Stimulated activated CD4-positive, alpha-beta T cell treated with anti-CD3 and anti-CD28 coated beads, Interleukin-12 subunit alpha, Interleukin-12 subunit beta, amount 100 ng/mL, for 24 hours (primary cell): ENCODE measurements at regions not wholly inside any gene's neighbourhood (a gene's known extent, or its start where the extent isn't known, plus 50 kb on each side); places are given as distances from the start of the nearest gene placed in this dataset.

Experiments used
- DNase-seq, 2 experiments: peaks; one replicate each; pipeline ENCODE4 v3.0.0-alpha.2; 2020; ENCODE audit warnings: low read depth in 2 of 2

GRCh38 chr5:116853992-116854391 lies 279.4 kb upstream of the SEMA6A start:
- DNase-seq, result no peak

GRCh38 chr5:116848954-116849581 lies 274.4 kb upstream of the SEMA6A start:
- no peak for DNase-seq

- DNase-seq, result no peak
Observed at GRCh38 chr5:116847960-116848359, 273.3 kb upstream of the SEMA6A start.

GRCh38 chr5:116844015-116844414 lies 269.4 kb upstream of the SEMA6A start:
- no peak for DNase-seq

- no peak for DNase-seq
Observed at GRCh38 chr5:116842514-116842961, 267.9 kb upstream of the SEMA6A start.

- DNase-seq, result no peak
Observed at GRCh38 chr5:116841734-116842133, 267.1 kb upstream of the SEMA6A start.

GRCh38 chr5:116838011-116838536 lies 263.5 kb upstream of the SEMA6A start:
- no peak for DNase-seq

GRCh38 chr5:116834796-116835515 lies 260.3 kb upstream of the SEMA6A start:
- DNase-seq, result no peak

GRCh38 chr5:116830079-116830478 lies 255.5 kb upstream of the SEMA6A start:
- DNase-seq, result no peak

GRCh38 chr5:116827078-116827477 lies 252.5 kb upstream of the SEMA6A start:
- no peak for DNase-seq

- DNase-seq, result no peak
Observed at GRCh38 chr5:116825486-116825885, 250.9 kb upstream of the SEMA6A start.

- DNase-seq, result no peak
Observed at GRCh38 chr5:116824751-116825438, 250.3 kb upstream of the SEMA6A start.

GRCh38 chr5:116814626-116815385 lies 240.2 kb upstream of the SEMA6A start:
- no peak for DNase-seq

- no peak for DNase-seq
Observed at GRCh38 chr5:116813906-116814305, 239.3 kb upstream of the SEMA6A start.

- DNase-seq, result no peak
Observed at GRCh38 chr5:116813356-116813755, 238.7 kb upstream of the SEMA6A start.

GRCh38 chr5:116810951-116811350 lies 236.3 kb upstream of the SEMA6A start:
- DNase-seq, result no peak

- no peak for DNase-seq
Observed at GRCh38 chr5:116806836-116807235, 232.2 kb upstream of the SEMA6A start.

- no peak for DNase-seq
Observed at GRCh38 chr5:116799401-116799800, 224.8 kb upstream of the SEMA6A start.

GRCh38 chr5:116795189-116795588 lies 220.6 kb upstream of the SEMA6A start:
- no peak for DNase-seq

GRCh38 chr5:116789522-116789921 lies 214.9 kb upstream of the SEMA6A start:
- DNase-seq, result no peak

GRCh38 chr5:116788851-116789403 lies 214.3 kb upstream of the SEMA6A start:
- no peak for DNase-seq

GRCh38 chr5:116787570-116787969 lies 212.9 kb upstream of the SEMA6A start:
- no peak for DNase-seq
